CD14-positive monocyte (primary cell): ENCODE measurements at regions not wholly inside any gene's neighbourhood (a gene's known extent, or its start where the extent isn't known, plus 50 kb on each side); places are given as distances from the start of the nearest gene placed in this dataset.

Experiments
- DNase-seq, 3 donors: peaks; one replicate each; pipeline ENCODE4 v3.0.0-alpha.2; 2011 to 2022
- H2AFZ ChIP-seq: 2 replicates; pipeline ENCODE4 v1.6.0; 2012; ENCODE audit warnings: mild to moderate bottlenecking, low read depth, low read length, inconsistent platforms; ENCODE audit not compliant: insufficient read depth, poor library complexity, severe bottlenecking
- H3K27ac ChIP-seq, 2 donors: 1 replicate in 1 of 2; 2 replicates in 1 of 2; pipeline ENCODE4 v1.5.1; 2012 to 2013; ENCODE audit warnings: low read length in 2 of 2, control low read depth in 1 of 2, inconsistent platforms in 1 of 2, low read depth in 1 of 2, mild to moderate bottlenecking in 1 of 2
- H3K27me3 ChIP-seq, 2 donors: one replicate each; pipeline versions ENCODE4 v1.6.0 to v1.6.1; 2011 to 2013; ENCODE audit warnings: low read length in 2 of 2; ENCODE audit not compliant: control insufficient read depth in 2 of 2, insufficient read depth in 2 of 2
- H3K36me3 ChIP-seq, 2 donors: replicated peaks in 1 of 2; 1 replicate in 1 of 2; 2 replicates in 1 of 2; pipeline versions ENCODE4 v1.5.1 to v1.6.1; 2012 to 2013; ENCODE audit warnings: low read length in 2 of 2, control low read depth in 1 of 2, inconsistent platforms in 1 of 2, mild to moderate bottlenecking in 1 of 2; ENCODE audit not compliant: insufficient read depth in 2 of 2, control insufficient read depth in 1 of 2
- H3K4me1 ChIP-seq, 2 donors: 1 replicate in 1 of 2; 2 replicates in 1 of 2; pipeline versions ENCODE4 v1.5.1 to v1.6.1; 2012 to 2013; ENCODE audit warnings: low read length in 2 of 2, control low read depth in 1 of 2, inconsistent platforms in 1 of 2, mild to moderate bottlenecking in 1 of 2, moderate library complexity in 1 of 2; ENCODE audit not compliant: insufficient read depth in 2 of 2, control insufficient read depth in 1 of 2
- H3K4me2 ChIP-seq: replicated peaks from 2 replicates; pipeline ENCODE3; 2012; ENCODE audit warnings: low read length, moderate library complexity, mild to moderate bottlenecking; ENCODE audit not compliant: poor library complexity, severe bottlenecking; ENCODE audit errors: extremely low read depth
- H3K4me3 ChIP-seq, 3 experiments: fragments of 200-600 bp in 1 of 3; sonication (generic) in 1 of 3; replicated peaks in 1 of 3; 1 replicate in 2 of 3; 2 replicates in 1 of 3; pipeline ENCODE4 v1.5.1; 2011 to 2013; ENCODE audit warnings: low read length in 3 of 3, mild to moderate bottlenecking in 3 of 3, control low read depth in 2 of 3, low read depth in 2 of 3, inconsistent platforms in 1 of 3, moderate library complexity in 1 of 3
- H3K79me2 ChIP-seq: 2 replicates; pipeline ENCODE4 v1.6.0; 2012; ENCODE audit warnings: mild to moderate bottlenecking, control low read depth, inconsistent platforms, low read length, moderate library complexity; ENCODE audit not compliant: insufficient read depth
- H3K9ac ChIP-seq: 2 replicates; pipeline ENCODE4 v1.6.0; 2017; ENCODE audit warnings: low read length, mild to moderate bottlenecking; ENCODE audit not compliant: insufficient read depth, poor library complexity, severe bottlenecking
- H3K9me3 ChIP-seq, 2 donors: replicated peaks in 1 of 2; 1 replicate in 1 of 2; 2 replicates in 1 of 2; pipeline versions ENCODE4 v1.5.1 to v1.6.1; 2012 to 2013; ENCODE audit warnings: low read length in 2 of 2, control low read depth in 1 of 2; ENCODE audit not compliant: control insufficient read depth in 1 of 2, insufficient read depth in 1 of 2
- H4K20me1 ChIP-seq: 2 replicates; pipeline ENCODE4 v1.6.0; 2012; ENCODE audit warnings: mild to moderate bottlenecking, low read length, control low read depth, moderate library complexity; ENCODE audit not compliant: insufficient read depth
- H3K27ac Mint-ChIP-seq, 7 donors: one replicate each; pipeline ENCODE4 v1.8.0; 2020; ENCODE audit warnings: mild to moderate bottlenecking in 7 of 7, mixed read lengths in 7 of 7, moderate library complexity in 6 of 7, inconsistent platforms in 2 of 7
- H3K27me3 Mint-ChIP-seq, 3 donors: one replicate each; pipeline ENCODE4 v1.8.0; 2021 to 2022; ENCODE audit warnings: low read depth in 3 of 3, mild to moderate bottlenecking in 3 of 3, mixed read lengths in 3 of 3, moderate library complexity in 3 of 3, inconsistent platforms in 1 of 3
- H3K36me3 Mint-ChIP-seq, 2 donors: one replicate each; pipeline ENCODE4 v1.8.0; 2020; ENCODE audit warnings: mixed read lengths in 2 of 2, inconsistent platforms in 1 of 2, mild to moderate bottlenecking in 1 of 2
- H3K4me1 Mint-ChIP-seq: one replicate; pipeline ENCODE4 v1.8.0; 2020; ENCODE audit warnings: mild to moderate bottlenecking, mixed read lengths
- H3K4me3 Mint-ChIP-seq, 2 donors: one replicate each; pipeline ENCODE4 v1.8.0; 2020; ENCODE audit warnings: mild to moderate bottlenecking in 2 of 2, mixed read lengths in 2 of 2, moderate library complexity in 1 of 2
- H3K9me3 Mint-ChIP-seq, 7 donors: one replicate each; pipeline ENCODE4 v1.8.0; 2020 to 2022; ENCODE audit warnings: mixed read lengths in 7 of 7, mild to moderate bottlenecking in 6 of 7, moderate library complexity in 6 of 7, inconsistent platforms in 2 of 7
- WGBS: methylation state at CpG from one replicate; pipeline ENCODE4 v1.1.5; 2013; ENCODE audit warnings: missing lambda C conversion rate; ENCODE audit not compliant: insufficient coverage; 5-methylcytosine and 5-hydroxymethylcytosine counted together
- intact Hi-C, 2 donors: fragments of 100-400 bp; cut with micrococcal nuclease; formaldehyde crosslinking; loops; one replicate each; pipeline versions ENCODE4 v1.15.0 to v1.15.1; 2023
- TF ChIP-seq, protein P1 (sequence below): fragments of 200-600 bp; IDR thresholded peaks from one replicate; pipeline ENCODE4 v1.8.0; 2022; ENCODE audit warnings: antibody characterized with exemption, mild to moderate bottlenecking

DNA sequence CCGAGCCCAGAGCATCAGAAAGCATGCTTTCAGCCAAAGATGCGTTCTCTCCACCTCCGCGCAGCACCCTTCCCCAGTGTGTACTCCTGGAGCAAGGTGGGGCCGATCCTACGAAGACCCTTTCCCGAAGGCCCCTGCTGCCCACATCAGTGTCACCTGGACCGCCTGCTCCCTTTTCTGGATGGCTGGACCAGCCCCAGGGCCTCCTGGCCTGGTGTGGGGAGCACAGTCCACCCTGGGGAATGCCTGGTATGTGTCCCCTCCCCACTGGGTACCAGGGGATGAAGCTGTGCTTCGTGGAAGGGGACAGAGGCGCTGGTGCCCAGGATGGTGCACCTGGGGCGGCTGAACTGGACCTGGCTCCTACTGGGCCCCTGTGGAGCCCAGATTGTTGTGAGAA, 173.8 kb downstream of the SEC14L1 start:
- H3K27me3 Mint-ChIP-seq = peaks cover 3 to 9% (median 5%) of the 10 kb centered on the region in 3 donors
- H3K4me1 Mint-ChIP-seq = peaks cover 45% of the 10 kb centered on the region
- H3K9me3 Mint-ChIP-seq = peaks cover 0 to 3% (median 0%) of the 10 kb centered on the region in 7 donors
- H3K27ac ChIP-seq = no peak overlapping the region
- no peaks in the 10 kb centered on the region for H3K36me3 ChIP-seq
- H3K9me3 ChIP-seq = no peaks in the 10 kb centered on the region
- H3K36me3 Mint-ChIP-seq = peaks cover 0 to 5% of the 10 kb centered on the region in 2 donors
- no peak overlapping the region for H2AFZ ChIP-seq
- intact Hi-C loops = no loop called here
- no peak overlapping the region for H3K4me2 ChIP-seq
- 91% methylated on average over 8 of the region's 11 CpGs for WGBS
- no peaks in the 10 kb centered on the region for H3K79me2 ChIP-seq
- H3K4me3 ChIP-seq = no peak overlapping the region
- no peak overlapping the region for H3K4me3 Mint-ChIP-seq
- peak overlapping the region in 1 of 7 donors; percentile 28 for H3K27ac Mint-ChIP-seq
- peaks cover 29 to 54% of the 10 kb centered on the region in 2 donors for H3K4me1 ChIP-seq
- no peak overlapping the region for H3K9ac ChIP-seq
- no peak for DNase-seq
- TF ChIP-seq, protein P1, sequence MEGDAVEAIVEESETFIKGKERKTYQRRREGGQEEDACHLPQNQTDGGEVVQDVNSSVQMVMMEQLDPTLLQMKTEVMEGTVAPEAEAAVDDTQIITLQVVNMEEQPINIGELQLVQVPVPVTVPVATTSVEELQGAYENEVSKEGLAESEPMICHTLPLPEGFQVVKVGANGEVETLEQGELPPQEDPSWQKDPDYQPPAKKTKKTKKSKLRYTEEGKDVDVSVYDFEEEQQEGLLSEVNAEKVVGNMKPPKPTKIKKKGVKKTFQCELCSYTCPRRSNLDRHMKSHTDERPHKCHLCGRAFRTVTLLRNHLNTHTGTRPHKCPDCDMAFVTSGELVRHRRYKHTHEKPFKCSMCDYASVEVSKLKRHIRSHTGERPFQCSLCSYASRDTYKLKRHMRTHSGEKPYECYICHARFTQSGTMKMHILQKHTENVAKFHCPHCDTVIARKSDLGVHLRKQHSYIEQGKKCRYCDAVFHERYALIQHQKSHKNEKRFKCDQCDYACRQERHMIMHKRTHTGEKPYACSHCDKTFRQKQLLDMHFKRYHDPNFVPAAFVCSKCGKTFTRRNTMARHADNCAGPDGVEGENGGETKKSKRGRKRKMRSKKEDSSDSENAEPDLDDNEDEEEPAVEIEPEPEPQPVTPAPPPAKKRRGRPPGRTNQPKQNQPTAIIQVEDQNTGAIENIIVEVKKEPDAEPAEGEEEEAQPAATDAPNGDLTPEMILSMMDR = no peak
- H4K20me1 ChIP-seq = no peaks in the 10 kb centered on the region
- H3K27me3 ChIP-seq = no peaks in the 10 kb centered on the region

DNA sequence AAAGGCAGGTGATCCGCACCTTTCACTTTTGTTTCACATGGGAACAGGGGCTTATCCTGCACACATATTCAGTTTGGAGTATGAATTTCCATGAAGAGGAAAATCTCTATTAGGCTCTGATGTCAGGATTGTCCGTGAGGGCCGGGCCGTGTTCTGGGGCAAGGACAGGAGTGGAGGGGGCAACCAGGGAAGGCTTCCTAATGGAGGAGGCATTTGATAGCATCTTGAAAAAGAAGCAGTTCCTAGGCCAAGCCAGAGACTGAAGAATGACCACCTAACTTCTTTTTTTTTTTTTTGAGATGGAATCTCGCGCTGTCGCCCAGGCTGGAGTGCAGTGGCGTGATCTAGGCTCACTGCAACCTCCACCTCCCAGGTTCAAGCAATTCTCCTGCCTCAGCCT, 174.2 kb downstream of the SEC14L1 start:
- Mint-ChIP-seq H3K4me3 (peak overlapping the region in 1 of 2 donors; percentile 53), H3K36me3 (peaks cover 0 to 5% of the 10 kb centered on the region in 2 donors), H3K9me3 (peaks cover 0 to 3% (median 0%) of the 10 kb centered on the region in 7 donors), H3K27me3 (peaks cover 3 to 10% (median 5%) of the 10 kb centered on the region in 3 donors), H3K4me1 (peaks cover 48% of the 10 kb centered on the region), H3K27ac (peak overlapping the region in 4 of 7 donors; percentile 46 to 81 (median 72))
- H3K27me3 ChIP-seq = no peaks in the 10 kb centered on the region
- peak overlapping the region; percentile 67 for H3K4me2 ChIP-seq
- no peak overlapping the region for H3K4me3 ChIP-seq
- TF ChIP-seq, protein P1 = no peak
- no peak overlapping the region for H3K9ac ChIP-seq
- H2AFZ ChIP-seq = no peak overlapping the region
- no peaks in the 10 kb centered on the region for H3K79me2 ChIP-seq
- no peaks in the 10 kb centered on the region for H3K36me3 ChIP-seq
- 100% methylated on average over 3 of the region's 8 CpGs for WGBS
- H4K20me1 ChIP-seq = no peaks in the 10 kb centered on the region
- H3K4me1 ChIP-seq = peaks cover 33 to 58% of the 10 kb centered on the region in 2 donors
- no peaks in the 10 kb centered on the region for H3K9me3 ChIP-seq
- H3K27ac ChIP-seq = no peak overlapping the region
- intact Hi-C loops = loop anchor here (5.0 kb wide), 1 partner anchor 33 kb away; no protein-coding TSS in a partner anchor
- no peak for DNase-seq
